Motor neuron (in vitro differentiated cells): ENCODE measurements at regions not wholly inside any gene's neighbourhood (a gene's known extent, or its start where the extent isn't known, plus 50 kb on each side); places are given as distances from the start of the nearest gene placed in this dataset.

ENCODE experiments used
- ATAC-seq, 8 experiments: fragments of 200-7000 bp; cut with Tn5 transposase; replicated peaks in 6 of 8; 2 replicates each; pipeline ENCODE4 v1.8.0; 2021; ENCODE audit warnings: mild to moderate bottlenecking in 8 of 8, moderate library complexity in 8 of 8
- H3K27ac ChIP-seq, 2 donors: fragments of 250-450 bp; sonication (Bioruptor Pico); 2 replicates each; pipeline ENCODE4 v1.9.0; 2021; ENCODE audit warnings: antibody characterized with exemption in 2 of 2, mild to moderate bottlenecking in 2 of 2, moderate library complexity in 1 of 2
- H3K4me1 ChIP-seq, 2 donors: fragments of 250-450 bp; sonication (Bioruptor Pico); replicated peaks in 1 of 2; 2 replicates each; pipeline ENCODE4 v1.6.1; 2021; ENCODE audit warnings: antibody characterized with exemption in 2 of 2, mild to moderate bottlenecking in 2 of 2, moderate library complexity in 1 of 2
- H3K4me3 ChIP-seq, 5 donors: fragments of 250-450 bp; sonication (Bioruptor Pico); 2 replicates each; pipeline ENCODE4 v1.9.0; 2021; ENCODE audit warnings: antibody characterized with exemption in 5 of 5, mild to moderate bottlenecking in 5 of 5, moderate library complexity in 4 of 5
- WGBS, 10 experiments: fragments of 450-650 bp; shearing (Covaris generic); methylation state at CpG; one replicate each; pipeline ENCODE4 v1.0.0; 2022; 5-methylcytosine and 5-hydroxymethylcytosine counted together
- in situ Hi-C, 9 experiments: fragments of 400-800 bp; cut with MboI; loops; one replicate each; pipeline ENCODE4 v1.15.0; 2021; ENCODE audit warnings: low sequenced_read_pairs in 9 of 9, low pct_unique_long_range_greater_than_20kb in 2 of 9; ENCODE audit not compliant: unreplicated experiment in 9 of 9

DNA sequence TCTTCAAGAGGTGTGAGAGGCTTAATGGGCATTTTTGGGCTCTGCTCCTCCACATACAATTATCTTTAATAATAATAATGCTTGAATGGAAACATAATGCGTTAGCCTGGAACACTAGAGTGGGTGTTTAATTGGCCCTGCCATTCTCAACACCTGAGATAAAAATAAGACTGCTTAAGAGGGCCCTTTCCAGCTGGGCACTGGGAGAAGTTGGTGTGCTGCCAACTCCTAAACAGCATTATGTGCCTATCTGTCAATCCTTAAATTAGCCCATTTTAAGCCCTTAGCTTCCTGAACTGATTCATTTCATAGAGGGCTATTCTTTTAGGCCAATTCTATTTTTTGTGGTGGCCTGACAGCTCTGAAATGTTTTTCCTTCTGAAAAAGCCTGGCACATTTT lies 211.1 kb upstream of the ZIC3 start:
- no peak for ATAC-seq
- in situ Hi-C loops = no loop called here
- Histone ChIP-seq H3K4me3 (no peak overlapping the region), H3K27ac (no peak overlapping the region), H3K4me1 (no peaks in the 10 kb centered on the region)
- WGBS, 10 experiments = 43% methylated on average over 1 of the region's 1 CpG; no CpG with 5 or more reads in 9 of the 10 experiments

DNA sequence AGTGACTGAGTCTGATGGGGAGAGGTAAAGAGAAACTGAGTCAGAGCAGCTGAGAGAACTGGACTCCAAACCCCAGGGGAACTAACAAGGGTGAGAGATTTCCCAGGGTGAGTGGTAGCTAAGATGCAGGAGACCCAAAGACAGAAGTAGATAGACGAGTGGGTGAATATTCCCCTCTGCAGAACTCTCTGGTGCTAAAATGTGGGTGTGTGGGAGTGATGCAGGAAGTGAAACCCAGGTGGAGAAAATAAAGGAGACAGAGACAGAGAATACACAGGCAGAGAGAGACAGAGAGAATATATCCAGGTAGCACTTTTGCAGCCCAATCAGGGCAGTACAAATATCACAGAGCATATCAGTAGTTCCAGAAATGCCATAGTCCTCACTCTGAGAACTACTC lies 212.5 kb upstream of the ZIC3 start:
- no peaks in the 10 kb centered on the region for H3K4me1 ChIP-seq
- H3K27ac ChIP-seq = no peak overlapping the region
- in situ Hi-C loops = no loop called here
- 33 to 83% methylated on average over 1 of the region's 1 CpG; no CpG with 5 or more reads in 8 of the 10 experiments for WGBS, 10 experiments
- no peak for ATAC-seq
- H3K4me3 ChIP-seq = no peak overlapping the region

- no peak overlapping the region for H3K27ac ChIP-seq
- ATAC-seq = no peak
- no peak overlapping the region for H3K4me3 ChIP-seq
- in situ Hi-C loops = no loop called here
- H3K4me1 ChIP-seq = no peaks in the 10 kb centered on the region
Measured at GRCh38 chrX:137352101-137352660, 213.7 kb upstream of the ZIC3 start.

DNA sequence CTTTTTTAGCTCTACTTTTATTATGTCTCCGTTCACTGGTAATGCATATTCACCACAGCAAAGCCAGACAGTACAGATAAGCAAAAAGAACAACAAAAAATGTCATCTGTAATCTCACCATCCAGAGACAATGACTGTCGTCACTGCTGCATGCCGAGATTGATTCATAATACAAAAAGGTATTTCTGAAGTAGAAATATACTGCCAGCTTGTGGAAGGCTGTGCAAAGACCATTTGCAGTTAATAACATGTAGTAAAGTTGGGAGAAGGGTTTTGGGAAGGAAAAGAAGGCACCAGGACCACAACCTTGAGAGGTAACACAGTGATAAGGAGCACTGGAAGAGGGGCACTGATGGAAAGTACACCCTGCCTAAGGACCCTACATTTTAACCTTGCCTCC lies 223.0 kb upstream of the ZIC3 start:
- WGBS, 10 experiments = 10 to 100% (median 64%) methylated on average over 1 to 3 of the region's 3 CpGs; no CpG with 5 or more reads in 2 of the 10 experiments
- in situ Hi-C loops = no loop called here
- no peaks in the 10 kb centered on the region for H3K4me1 ChIP-seq
- no peak for ATAC-seq
- no peak overlapping the region for H3K4me3 ChIP-seq
- no peak overlapping the region for H3K27ac ChIP-seq

- WGBS, 10 experiments = 0 to 67% (median 30%) methylated on average over 1 of the region's 3 CpGs; no CpG with 5 or more reads in 6 of the 10 experiments
- in situ Hi-C loops = no loop called here
- no peak overlapping the region for H3K27ac ChIP-seq
- H3K4me1 ChIP-seq = no peaks in the 10 kb centered on the region
- no peak overlapping the region for H3K4me3 ChIP-seq
- ATAC-seq = no peak
Measured at GRCh38 chrX:137313627-137314026, 252.3 kb upstream of the ZIC3 start.

GRCh38 chrX:137305404-137305803 lies 260.5 kb upstream of the ZIC3 start:
- ATAC-seq = no peak
- Histone ChIP-seq H3K4me3 (no peak overlapping the region), H3K4me1 (no peaks in the 10 kb centered on the region), H3K27ac (no peak overlapping the region)
- in situ Hi-C loops = no loop called here

- Histone ChIP-seq H3K4me3 (no peak overlapping the region), H3K27ac (no peak overlapping the region), H3K4me1 (no peaks in the 10 kb centered on the region)
- WGBS, 10 experiments = 0 to 100% (median 18%) methylated on average over 1 to 4 of the region's 4 CpGs; no CpG with 5 or more reads in 4 of the 10 experiments
- ATAC-seq = no peak
- in situ Hi-C loops = no loop called here
Measured at GRCh38 chrX:137297167-137297566, 263.4 kb upstream of the GPR101 start.

GRCh38 chrX:137290011-137290410 lies 256.2 kb upstream of the GPR101 start:
- no peak overlapping the region for H3K27ac ChIP-seq
- no peak for ATAC-seq
- no peak overlapping the region for H3K4me3 ChIP-seq
- H3K4me1 ChIP-seq = peaks cover 0 to 7% of the 10 kb centered on the region in 2 donors
- WGBS, 10 experiments = 31 to 80% (median 60%) methylated on average over 1 to 3 of the region's 3 CpGs; no CpG with 5 or more reads in 7 of the 10 experiments
- in situ Hi-C loops = no loop called here

DNA sequence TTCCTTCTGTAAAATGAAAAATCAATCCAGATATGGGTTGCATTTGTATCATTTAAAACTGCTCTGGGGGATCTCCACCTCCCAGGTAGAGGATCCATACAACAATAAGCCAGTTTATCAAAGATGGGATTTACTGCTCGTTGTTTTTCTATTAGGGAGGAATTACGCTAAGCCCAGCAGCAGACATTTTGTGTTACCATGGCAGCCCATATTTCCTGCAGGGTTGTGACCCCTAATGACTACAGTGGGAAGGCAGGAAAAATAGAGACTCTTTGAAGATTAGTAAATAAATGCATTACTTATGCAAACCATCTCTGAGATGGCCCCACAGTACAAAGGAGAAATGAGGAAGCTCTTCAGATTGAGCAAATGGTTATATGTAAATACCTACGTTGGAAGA lies 253.4 kb upstream of the GPR101 start:
- Histone ChIP-seq H3K27ac (no peak overlapping the region), H3K4me3 (no peak overlapping the region), H3K4me1 (peaks cover 0 to 7% of the 10 kb centered on the region in 2 donors)
- peak in 1 of 8 experiments; percentile 9 for ATAC-seq
- in situ Hi-C loops = no loop called here
- WGBS, 10 experiments = 35 to 75% (median 50%) methylated on average over 1 to 3 of the region's 3 CpGs; no CpG with 5 or more reads in 6 of the 10 experiments

DNA sequence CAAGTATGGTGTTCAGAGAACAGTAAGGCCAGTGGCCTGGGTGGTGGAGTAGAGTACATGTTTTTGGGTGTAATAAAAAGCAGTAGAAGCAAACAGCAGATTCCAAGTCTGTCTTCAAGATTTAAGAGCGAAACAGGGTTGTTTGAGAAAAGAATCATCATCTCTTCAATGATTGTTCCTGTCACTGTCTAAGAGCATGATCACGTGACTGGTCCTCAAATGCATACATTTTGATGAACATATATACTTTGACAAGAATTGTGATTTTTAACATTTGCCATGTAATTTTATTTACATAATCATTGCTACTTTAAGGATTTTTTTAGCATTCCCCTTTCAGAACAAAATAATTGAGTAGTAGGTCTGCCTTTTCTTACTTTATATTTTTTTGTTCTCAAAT lies 252.6 kb upstream of the GPR101 start:
- in situ Hi-C loops = no loop called here
- no peak overlapping the region for H3K27ac ChIP-seq
- ATAC-seq = no peak
- no peak overlapping the region for H3K4me3 ChIP-seq
- peaks cover 0 to 7% of the 10 kb centered on the region in 2 donors for H3K4me1 ChIP-seq
- WGBS, 10 experiments = 0 to 100% (median 72%) methylated on average over 1 to 2 of the region's 2 CpGs; no CpG with 5 or more reads in 6 of the 10 experiments

- WGBS, 10 experiments = 20 to 100% methylated on average over 1 to 3 of the region's 4 CpGs; no CpG with 5 or more reads in 8 of the 10 experiments
- in situ Hi-C loops = no loop called here
- no peak overlapping the region for H3K27ac ChIP-seq
- no peak overlapping the region for H3K4me3 ChIP-seq
- H3K4me1 ChIP-seq = no peaks in the 10 kb centered on the region
- no peak for ATAC-seq
Measured at GRCh38 chrX:137278825-137279224, 245.0 kb upstream of the GPR101 start.

DNA sequence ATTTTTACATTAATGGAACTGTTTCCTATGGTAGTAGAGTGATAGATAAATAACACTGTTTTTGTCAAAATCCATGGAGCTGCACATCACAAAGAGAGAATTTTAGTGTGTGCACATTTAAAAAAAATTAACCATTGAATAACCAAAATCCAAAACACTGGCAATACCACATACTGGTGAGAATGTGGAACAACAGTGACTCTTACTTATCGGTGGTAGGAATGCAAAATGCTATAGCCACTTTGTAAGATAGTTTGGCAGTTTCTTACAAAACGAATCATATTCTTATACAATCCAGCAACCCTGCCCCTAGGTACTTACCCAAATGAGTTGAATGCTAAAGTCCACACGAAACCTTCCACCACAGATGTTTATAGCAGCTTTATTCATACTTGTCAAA lies 229.6 kb upstream of the GPR101 start:
- 0 to 100% (median 29%) methylated on average over 1 to 3 of the region's 3 CpGs; no CpG with 5 or more reads in 4 of the 10 experiments for WGBS, 10 experiments
- H3K27ac ChIP-seq = no peak overlapping the region
- no peaks in the 10 kb centered on the region for H3K4me1 ChIP-seq
- in situ Hi-C loops = no loop called here
- no peak for ATAC-seq
- no peak overlapping the region for H3K4me3 ChIP-seq

GRCh38 chrX:137245183-137245582 lies 211.4 kb upstream of the GPR101 start:
- in situ Hi-C loops = no loop called here
- peak in 3 of 8 experiments; percentile 46 to 83 (median 55) for ATAC-seq
- H3K27ac ChIP-seq = no peak overlapping the region
- no peaks in the 10 kb centered on the region for H3K4me1 ChIP-seq
- WGBS, 10 experiments = 7 to 100% (median 57%) methylated on average over 1 to 2 of the region's 2 CpGs; no CpG with 5 or more reads in 5 of the 10 experiments
- H3K4me3 ChIP-seq = no peak overlapping the region

GRCh38 chrX:137236837-137237236 lies 203.0 kb upstream of the GPR101 start:
- Histone ChIP-seq H3K4me3 (no peak overlapping the region), H3K27ac (no peak overlapping the region), H3K4me1 (peaks cover 29 to 35% of the 10 kb centered on the region in 2 donors)
- ATAC-seq = no peak
- in situ Hi-C loops = no loop called here
- WGBS, 10 experiments = 0 to 60% (median 31%) methylated on average over 1 to 3 of the region's 4 CpGs; no CpG with 5 or more reads in 6 of the 10 experiments
